GM12878 (cell line): ENCODE measurements at regions not wholly inside any gene's neighbourhood (a gene's known extent, or its start where the extent isn't known, plus 50 kb on each side); places are given as distances from the start of the nearest gene placed in this dataset.

Experiments
- ATAC-seq: fragments of 200-7000 bp; cut with Tn5 transposase; 3 replicates; pipeline ENCODE4 v1.9.1; 2020; ENCODE audit warnings: mild to moderate bottlenecking, moderate library complexity
- BruUV-seq: library from RNA; stranded (reverse); fragments of 400-500 nt; replicated peaks from 2 replicates; lab custom pipeline; 2021; lab: Mats Ljungman, UMichigan
- CTCF ChIA-PET: fragments of 300-600 bp; sonication (Branson Sonifier 250); formaldehyde crosslinking; extraction: SDS; loops from one replicate; lab custom pipeline; 2021; ENCODE audit warnings: inconsistent platforms; lab: Yijun Ruan, JAX
- POLR2A ChIA-PET: fragments of 350-600 bp; formaldehyde crosslinking; extraction: SDS; loops from one replicate; lab custom pipeline; 2021; ENCODE audit warnings: inconsistent platforms; lab: Charles Lee
- RAD21 ChIA-PET: fragments of 300-600 bp; sonication (Branson Sonifier 250); formaldehyde crosslinking; loops from one replicate; lab custom pipeline; 2023; ENCODE audit warnings: antibody characterized with exemption; ENCODE audit not compliant: unreplicated experiment; lab: Charles Lee
- SMC1A ChIA-PET: fragments of 300-600 bp; sonication (Branson Sonifier 250); formaldehyde crosslinking; loops from one replicate; lab custom pipeline; 2023; ENCODE audit not compliant: unreplicated experiment, uncharacterized antibody; lab: Charles Lee
- DNase-seq: peaks from one replicate; pipeline ENCODE4 v3.0.0-alpha.2; 2011; ENCODE audit warnings: low read depth, low spot score
- FAIRE-seq: peaks from 3 replicates; lab custom pipeline; 2011; peaks lifted over from hg19 to GRCh38; lab: Jason Lieb, UNC
- H2AFZ ChIP-seq: 2 replicates; pipeline ENCODE4 v1.6.0; 2011; ENCODE audit warnings: low read depth, low read length, control low read depth; ENCODE audit not compliant: control insufficient read depth
- H3K27ac ChIP-seq: 2 replicates; pipeline ENCODE4 v1.5.1; 2011; ENCODE audit warnings: control low read depth; ENCODE audit not compliant: control insufficient read depth, insufficient read depth
- H3K27me3 ChIP-seq, 2 experiments: replicated peaks in 1 of 2; 2 replicates each; pipeline versions ENCODE4 v1.6.0 to v1.6.1; 2011; ENCODE audit warnings: low read length in 1 of 2; ENCODE audit not compliant: control insufficient read depth in 2 of 2, insufficient read depth in 2 of 2
- H3K36me3 ChIP-seq, 2 experiments: 2 replicates each; pipeline ENCODE4 v1.5.1; 2011; ENCODE audit warnings: low read length in 1 of 2; ENCODE audit not compliant: control insufficient read depth in 2 of 2, insufficient read depth in 2 of 2
- H3K4me1 ChIP-seq: 2 replicates; pipeline ENCODE4 v1.6.1; 2011; ENCODE audit warnings: mild to moderate bottlenecking, low read length, moderate library complexity, mixed read lengths; ENCODE audit not compliant: control insufficient read depth, insufficient read depth
- H3K4me2 ChIP-seq: 2 replicates; pipeline ENCODE4 v1.6.0; 2011; ENCODE audit warnings: control low read depth; ENCODE audit not compliant: control insufficient read depth, insufficient read depth
- H3K4me3 ChIP-seq: fragments of 200-600 bp; sonication (generic); 2 replicates; pipeline ENCODE4 v1.5.1; 2016
- H3K79me2 ChIP-seq: 2 replicates; pipeline ENCODE4 v1.6.0; 2011; ENCODE audit warnings: low read length; ENCODE audit not compliant: control insufficient read depth, insufficient read depth
- H3K9ac ChIP-seq: 2 replicates; pipeline ENCODE4 v1.8.0; 2011; ENCODE audit warnings: low read length, control low read depth, mixed read lengths; ENCODE audit not compliant: control insufficient read depth, insufficient read depth
- H3K9me3 ChIP-seq: replicated peaks from 3 replicates; pipeline ENCODE4 v1.5.1; 2011; ENCODE audit warnings: mild to moderate bottlenecking, low read length; ENCODE audit not compliant: control insufficient read depth, insufficient read depth
- H4K20me1 ChIP-seq: 2 replicates; pipeline ENCODE4 v1.6.0; 2011; ENCODE audit not compliant: control insufficient read depth, insufficient read depth
- BCL3 ChIP-seq: IDR thresholded peaks from 2 replicates; pipeline ENCODE4 v1.6.1; 2011; ENCODE audit warnings: borderline replicate concordance, low read depth, mild to moderate bottlenecking, moderate library complexity, low read length; ENCODE audit not compliant: insufficient read depth, poor library complexity, severe bottlenecking
- BRCA1 ChIP-seq: IDR thresholded peaks from 2 replicates; pipeline ENCODE4 v1.6.1; 2011; ENCODE audit warnings: low read depth, low read length, improper control_type of control experiment
- CBX3 ChIP-seq: fragments of 200-600 bp; sonication (generic); IDR thresholded peaks from 2 replicates; pipeline ENCODE4 v1.6.1; 2016; ENCODE audit warnings: low read depth, borderline replicate concordance
- CEBPZ ChIP-seq: fragments of 150-350 bp; IDR thresholded peaks from 2 replicates; pipeline ENCODE4 v1.6.1; 2016; ENCODE audit warnings: low read depth, low read length
- CHD2 ChIP-seq: IDR thresholded peaks from 2 replicates; pipeline ENCODE4 v1.6.1; 2011; ENCODE audit warnings: low read depth, low read length, improper control_type of control experiment, borderline replicate concordance
- MYC ChIP-seq: IDR thresholded peaks from 2 replicates; pipeline ENCODE4 v1.6.1; 2011; ENCODE audit warnings: mild to moderate bottlenecking, low read length, moderate library complexity, inconsistent platforms; ENCODE audit not compliant: insufficient read depth, insufficient replicate concordance, insufficient read length, severe bottlenecking
- NBN ChIP-seq: fragments of 450-650 bp; IDR thresholded peaks from 2 replicates; pipeline ENCODE4 v1.6.1; 2016
- NFYB ChIP-seq: IDR thresholded peaks from 2 replicates; pipeline ENCODE4 v1.6.1; 2011; ENCODE audit warnings: low read depth, mild to moderate bottlenecking, low read length, improper control_type of control experiment, moderate library complexity; ENCODE audit not compliant: insufficient read depth
- NR2C2 ChIP-seq: IDR thresholded peaks from 2 replicates; pipeline ENCODE4 v1.6.1; 2011; ENCODE audit warnings: borderline replicate concordance, low read depth; ENCODE audit not compliant: control insufficient read depth, insufficient read length
- PBX3 ChIP-seq: IDR thresholded peaks from 2 replicates; pipeline ENCODE4 v1.6.1; 2011; ENCODE audit warnings: mild to moderate bottlenecking, low read depth, low read length, moderate library complexity; ENCODE audit not compliant: insufficient replicate concordance
- RAD21 ChIP-seq: IDR thresholded peaks from 2 replicates; pipeline ENCODE4 v1.6.1; 2011; ENCODE audit warnings: mild to moderate bottlenecking, low read depth, low read length, moderate library complexity; ENCODE audit not compliant: insufficient read depth
- RELA ChIP-seq: fragments of 450-650 bp; IDR thresholded peaks from 2 replicates; pipeline ENCODE4 v1.8.0; 2014; ENCODE audit warnings: borderline replicate concordance; ENCODE audit not compliant: partially characterized antibody
- TARDBP ChIP-seq: IDR thresholded peaks from 2 replicates; pipeline ENCODE4 v1.6.1; 2016; ENCODE audit warnings: borderline replicate concordance
- YY1 ChIP-seq: IDR thresholded peaks from 2 replicates; pipeline ENCODE4 v1.6.1; 2011; ENCODE audit warnings: low read depth, mild to moderate bottlenecking, low read length
- ZSCAN29 ChIP-seq: fragments of 450-650 bp; IDR thresholded peaks from 2 replicates; pipeline ENCODE4 v1.6.1; 2017; ENCODE audit warnings: mild to moderate bottlenecking, moderate library complexity
- WGBS: methylation state at CpG from one replicate; pipeline ENCODE4 v1.1.6; 2016; ENCODE audit warnings: low lambda C conversion rate; ENCODE audit not compliant: insufficient replicate concordance, insufficient coverage; ENCODE audit errors: missing lambda C conversion rate; 5-methylcytosine and 5-hydroxymethylcytosine counted together
- in situ Hi-C: fragments of 300-500 bp; cut with MboI; formaldehyde crosslinking; loops from 9 replicates; pipeline ENCODE4 v1.14.3; 2018; ENCODE audit warnings: mixed read lengths
- intact Hi-C: fragments of 100-400 bp; cut with micrococcal nuclease; formaldehyde crosslinking; loops from one replicate; pipeline ENCODE4 v1.14.2; 2022; ENCODE audit not compliant: unreplicated experiment

GRCh38 chr2:209238765-209239584 lies 184.9 kb upstream of the MAP2 start (continued):
- TF ChIP-seq BRCA1, result no peak
- no peak for TF ChIP-seq PBX3

- in situ Hi-C loops (no loop called here), intact Hi-C loops (no loop called here)
- H3K4me1 ChIP-seq, result no peaks in the 10 kb centered on the region
- H3K79me2 ChIP-seq, result no peaks in the 10 kb centered on the region
- no peaks in the 10 kb centered on the region for H3K27me3 ChIP-seq
- no peak overlapping the region for H3K4me2 ChIP-seq
- ChIA-PET RAD21 (no interaction called here), CTCF (no interaction called here), POLR2A (no interaction called here), SMC1A (no interaction called here)
- no peaks in the 10 kb centered on the region for H3K9me3 ChIP-seq
- H3K27ac ChIP-seq, result no peak overlapping the region
- 3% methylated on average over 2 of the region's 2 CpGs for WGBS
- no peaks in the 10 kb centered on the region for H4K20me1 ChIP-seq
- BruUV-seq, result no TSS peak
- no peak for ATAC-seq
- no peak overlapping the region for H3K4me3 ChIP-seq
- no peak for DNase-seq
- H3K9ac ChIP-seq, result no peak overlapping the region
- no peaks in the 10 kb centered on the region for H3K36me3 ChIP-seq
- FAIRE-seq, result no peak
- no peak overlapping the region for H2AFZ ChIP-seq
- no peak for TF ChIP-seq MYC
- no peak for TF ChIP-seq RELA
- no peak for TF ChIP-seq RAD21
- no peak for TF ChIP-seq ZSCAN29
- TF ChIP-seq CEBPZ, result no peak
- TF ChIP-seq BCL3, result no peak
- no peak for TF ChIP-seq NFYB
- TF ChIP-seq YY1, result no peak
- TF ChIP-seq TARDBP, result no peak
- TF ChIP-seq CBX3, result no peak
- no peak for TF ChIP-seq NBN
- no peak for TF ChIP-seq NR2C2
- no peak for TF ChIP-seq CHD2
Measured at GRCh38 chr2:209239585-209239938, 184.3 kb upstream of the MAP2 start.
